ENCODE measurements at regions not wholly inside any gene's neighbourhood (a gene's known extent, or its start where the extent isn't known, plus 50 kb on each side); places are given as distances from the start of the nearest gene placed in this dataset.

DNA sequence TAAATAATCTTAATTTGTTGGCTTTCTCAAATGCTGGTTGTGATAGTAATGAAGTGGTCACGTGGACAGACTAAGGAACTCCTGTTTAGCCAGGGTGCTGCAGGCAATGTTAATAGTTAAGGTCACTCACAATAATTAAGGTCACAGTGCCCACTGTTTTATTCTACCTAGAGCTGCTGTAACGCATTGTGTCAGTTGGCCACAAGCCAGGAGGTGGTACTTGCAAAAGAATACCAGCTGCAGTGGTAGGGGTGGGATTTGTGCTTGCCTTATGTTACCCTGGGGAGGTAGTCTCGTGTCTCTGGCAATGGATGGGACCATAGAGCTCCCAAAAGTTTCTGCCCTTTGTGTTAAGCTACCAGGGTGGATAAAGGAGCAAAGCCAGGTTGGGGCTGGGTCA, 969.1 kb upstream of the CDH8 start:
- DNase-seq, result no peak

DNA sequence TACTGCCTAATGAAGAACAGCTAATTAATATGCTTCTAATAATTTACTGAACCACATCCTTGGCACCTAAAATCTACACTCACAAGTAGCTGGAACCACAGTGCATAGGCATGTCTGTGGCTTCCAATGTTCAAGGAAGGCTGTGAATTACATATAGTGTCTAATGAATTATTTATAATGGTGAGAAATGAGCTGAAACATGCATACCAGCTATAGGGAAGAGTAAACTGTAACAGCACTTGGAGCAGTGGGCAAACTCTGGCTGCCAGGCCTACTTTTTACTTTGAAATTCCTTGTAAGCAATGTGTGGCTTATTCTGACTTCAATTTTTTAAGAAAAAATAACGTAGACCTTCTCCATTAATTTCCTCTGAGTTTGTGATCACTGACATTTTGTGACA, 953.2 kb upstream of the CDH8 start:
- DNase-seq, result no peak

DNA sequence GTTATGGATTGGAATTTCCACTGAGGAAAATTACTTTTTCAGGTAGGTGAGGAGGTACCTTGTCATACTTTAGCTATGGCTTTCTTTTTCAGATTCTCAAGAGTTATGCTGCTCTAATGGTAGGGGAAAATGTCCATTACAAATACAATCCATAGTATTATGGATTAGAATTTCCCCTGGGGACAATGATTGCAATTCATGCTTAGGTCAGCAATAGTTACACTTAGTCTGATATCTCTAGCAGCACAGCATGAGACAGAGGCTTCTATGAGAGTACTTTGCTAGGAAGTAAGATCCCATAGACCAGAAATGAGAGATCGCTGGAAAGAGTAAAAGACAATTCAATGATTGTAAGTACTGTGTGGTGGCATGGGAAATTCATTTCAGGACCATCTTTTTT, 949.5 kb upstream of the CDH8 start:
- DNase-seq, result no peak

DNA sequence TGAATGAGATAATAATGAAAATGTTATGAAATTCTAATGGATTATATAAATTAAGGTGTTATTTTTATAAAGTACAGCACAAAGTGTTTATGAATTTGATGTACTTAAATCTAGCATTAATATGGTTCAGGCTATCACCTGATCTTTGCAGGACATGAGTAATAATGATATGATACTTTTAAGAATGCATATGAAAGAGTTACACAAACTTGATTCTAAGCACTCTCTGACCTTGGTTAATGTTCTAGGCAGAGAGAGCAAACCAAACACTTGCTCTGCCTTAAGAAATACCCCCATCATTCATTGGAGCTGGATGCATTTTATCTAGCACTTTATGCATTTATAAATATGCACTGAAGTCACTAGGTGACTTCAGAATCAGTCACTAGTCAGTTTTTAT, 942.2 kb upstream of the CDH8 start:
- no peak for DNase-seq

DNA sequence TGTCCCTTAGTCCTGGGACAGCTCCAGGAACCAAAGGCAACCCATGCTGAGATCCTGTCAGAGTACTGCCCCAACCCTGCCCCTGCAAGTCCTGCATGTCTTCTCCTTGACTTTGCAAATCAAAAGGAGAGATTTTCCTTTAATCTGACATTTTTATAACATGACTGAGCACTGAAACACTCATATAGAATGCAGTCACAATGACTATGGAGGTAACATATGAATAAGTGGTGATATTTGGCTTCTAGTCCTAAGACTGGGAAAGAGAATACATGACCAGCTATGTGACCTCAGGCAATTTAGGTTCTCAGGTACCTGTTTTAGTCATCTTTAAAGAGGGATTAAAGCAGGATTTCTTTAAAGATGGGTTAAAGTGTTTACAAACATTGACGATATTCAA, 941.6 kb upstream of the CDH8 start:
- no peak for DNase-seq

DNA sequence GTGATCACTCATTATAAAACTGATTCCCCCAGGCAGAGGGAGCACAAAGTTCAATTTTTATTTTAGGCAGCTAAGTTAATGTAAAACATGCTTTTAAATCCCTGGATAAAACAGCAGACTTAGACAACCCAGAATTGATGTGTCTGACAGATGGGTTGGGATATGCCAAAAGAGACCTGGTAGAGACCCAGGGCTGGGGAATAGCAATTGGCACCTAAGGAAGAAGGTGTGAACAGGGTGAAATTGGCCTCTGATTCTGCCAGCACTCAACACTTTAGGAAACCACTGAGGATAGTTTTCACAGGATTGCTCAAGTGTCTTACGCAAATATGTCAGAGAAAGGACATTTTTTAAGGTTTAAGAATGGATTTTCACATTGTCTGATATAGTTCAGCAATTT, 938.2 kb upstream of the CDH8 start:
- DNase-seq, result no peak

DNA sequence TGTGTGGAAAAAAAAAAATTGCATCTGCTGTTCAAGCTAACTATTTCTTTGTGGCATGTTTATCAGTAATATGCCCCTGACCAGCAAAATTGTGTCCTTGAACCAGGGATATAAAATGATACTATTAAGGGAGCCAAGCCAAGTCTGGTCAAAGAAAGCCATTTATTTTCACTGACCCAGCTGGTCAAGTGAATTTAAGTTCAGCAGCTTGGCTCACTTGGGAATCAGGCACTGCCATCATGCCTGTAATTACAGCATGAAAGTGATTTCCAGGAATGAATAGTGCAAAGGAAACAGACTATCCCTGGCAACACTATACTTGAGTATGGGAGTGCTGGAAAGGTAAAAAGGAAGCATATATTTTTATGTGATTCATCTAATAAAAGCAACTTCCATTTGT, 934.6 kb upstream of the CDH8 start:
- DNase-seq, result no peak

DNA sequence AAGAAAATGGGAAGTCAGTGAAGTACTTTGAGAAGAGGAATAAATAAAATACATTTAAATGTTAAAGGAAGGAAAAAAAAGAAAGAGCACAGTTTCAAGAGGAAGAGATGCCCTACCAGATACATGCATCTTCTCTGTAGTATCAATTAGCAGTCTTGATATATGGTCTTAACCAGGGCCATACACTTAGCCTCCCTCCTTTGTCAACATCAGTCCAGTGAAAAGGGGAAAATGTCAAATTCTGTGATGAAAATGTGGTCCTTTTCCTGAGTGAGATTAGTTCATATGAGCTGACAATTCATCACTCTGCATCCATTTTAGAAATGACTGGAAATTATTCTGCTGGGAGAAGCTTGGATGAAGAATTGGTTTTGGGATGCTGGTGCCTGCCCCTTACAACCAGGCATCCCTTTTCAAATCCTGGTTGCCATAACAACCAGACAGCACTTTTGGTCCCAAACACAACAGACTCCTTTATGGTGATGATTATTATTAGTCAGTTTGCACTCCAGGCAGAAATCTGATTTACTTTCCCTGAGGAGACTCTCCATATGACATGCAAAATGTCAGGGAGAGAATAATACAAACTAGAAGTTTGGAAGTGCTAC, 933.6 kb upstream of the CDH8 start:
- DNase-seq, result no peak

DNA sequence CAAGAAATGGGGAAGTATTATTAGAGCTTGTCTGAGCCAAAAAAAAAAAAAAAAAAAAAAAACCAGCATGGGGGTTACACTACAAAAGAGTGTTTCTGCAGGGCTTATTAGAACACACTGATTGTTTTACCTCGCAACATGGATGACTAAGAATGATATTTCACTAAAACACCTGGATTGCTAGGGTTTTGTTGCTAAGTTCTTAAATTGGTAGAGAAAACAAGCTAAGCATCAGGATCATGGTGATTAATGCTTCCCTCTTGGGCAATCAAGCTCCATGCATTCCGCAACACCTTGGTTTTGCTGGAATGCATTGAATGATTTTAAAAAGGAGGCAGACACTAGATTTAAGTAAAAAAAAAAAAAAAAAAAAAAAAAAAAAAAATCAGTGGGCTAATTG, 931.4 kb upstream of the CDH8 start:
- no peak for DNase-seq

DNA sequence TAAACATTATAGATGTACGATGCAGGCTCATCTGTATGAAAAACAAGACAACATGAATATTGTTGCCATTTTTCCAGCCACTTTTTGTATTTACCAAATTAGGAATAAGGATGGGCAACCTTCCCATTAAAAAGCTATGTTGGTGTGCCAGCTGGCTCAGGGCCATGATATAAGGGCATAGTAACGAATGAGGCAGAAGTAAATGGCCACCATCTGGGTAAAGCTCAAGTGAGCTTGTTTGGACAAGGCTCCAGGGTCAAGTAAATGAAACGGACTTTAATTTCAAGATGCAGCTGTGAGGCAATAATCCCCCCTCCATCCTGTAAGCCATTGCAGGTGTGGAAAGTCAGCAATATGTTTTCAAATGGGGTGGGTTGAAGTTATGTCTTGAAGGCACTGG, 930.9 kb upstream of the CDH8 start:
- no peak for DNase-seq

DNA sequence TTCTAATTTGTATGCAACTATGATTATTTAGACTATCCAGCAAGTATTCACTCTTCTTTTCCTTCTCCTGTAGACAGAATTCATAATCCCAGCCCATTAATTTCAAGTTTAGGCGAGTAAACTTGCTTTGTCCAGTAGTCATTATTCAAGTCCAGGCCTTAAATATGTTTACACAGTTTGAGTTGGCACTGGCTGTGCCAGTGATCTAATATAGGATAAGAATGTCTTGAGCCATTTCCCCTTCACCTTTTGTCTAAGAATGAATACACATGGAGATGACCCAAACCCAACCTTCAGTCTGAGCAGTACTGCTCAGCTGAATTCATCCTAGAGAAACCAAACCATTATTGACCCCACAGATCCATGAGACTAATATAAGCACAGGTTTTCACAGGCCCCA, 930.4 kb upstream of the CDH8 start:
- DNase-seq, result no peak

DNA sequence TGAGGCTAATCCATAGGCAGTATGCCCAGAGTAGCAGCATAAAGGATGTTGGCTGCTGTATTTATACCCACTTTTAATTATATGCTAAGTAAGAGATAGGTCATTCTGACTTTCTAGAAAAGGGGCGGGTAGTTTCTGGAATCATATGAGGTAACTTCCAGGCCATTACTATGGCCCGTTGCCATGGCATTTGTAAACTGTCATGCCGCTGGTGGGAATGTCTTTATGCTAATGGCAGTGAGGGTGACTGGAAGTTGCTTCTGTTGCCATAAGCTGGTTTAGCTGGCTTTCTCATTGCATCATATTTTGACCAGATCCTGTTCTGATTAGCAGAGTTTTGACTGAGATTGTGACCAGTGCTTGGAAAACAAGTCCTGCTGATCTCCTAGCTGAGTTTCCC, 929.6 kb upstream of the CDH8 start:
- DNase-seq, result no peak

DNA sequence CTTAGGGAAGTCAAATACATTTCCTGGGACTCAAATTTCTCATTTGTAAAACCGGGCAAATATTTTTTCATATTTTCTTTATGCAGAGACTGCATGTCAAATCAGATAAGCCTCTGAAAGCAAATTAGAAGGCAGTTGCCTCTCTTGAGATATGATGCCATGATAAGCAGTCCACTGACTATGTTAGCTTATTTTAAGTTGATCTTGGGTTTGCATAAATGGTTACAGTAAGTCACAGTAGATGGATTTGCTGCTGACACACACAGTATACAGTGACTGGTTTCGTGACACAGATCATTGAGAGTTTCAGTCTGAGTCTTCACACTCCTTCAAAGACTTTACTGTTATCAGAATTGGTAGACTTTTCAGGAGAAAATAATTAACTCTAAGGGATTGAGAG, 927.6 kb upstream of the CDH8 start:
- DNase-seq, result no peak

DNA sequence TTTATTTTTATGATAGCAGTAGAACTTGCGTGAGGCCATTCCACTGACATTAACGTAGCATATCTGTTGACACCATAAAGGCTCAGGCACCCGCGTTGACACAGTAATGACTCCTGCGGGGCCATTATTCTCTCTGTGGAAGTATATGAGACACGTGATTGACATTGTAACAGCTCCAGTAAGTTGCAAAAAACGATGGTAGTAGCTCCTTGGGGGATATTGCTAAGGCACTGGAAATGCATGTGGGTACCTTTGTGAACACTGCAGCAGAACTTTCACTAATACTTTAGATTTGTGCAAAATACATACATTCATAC, 918.8 kb upstream of the CDH8 start:
- DNase-seq, result no peak

DNA sequence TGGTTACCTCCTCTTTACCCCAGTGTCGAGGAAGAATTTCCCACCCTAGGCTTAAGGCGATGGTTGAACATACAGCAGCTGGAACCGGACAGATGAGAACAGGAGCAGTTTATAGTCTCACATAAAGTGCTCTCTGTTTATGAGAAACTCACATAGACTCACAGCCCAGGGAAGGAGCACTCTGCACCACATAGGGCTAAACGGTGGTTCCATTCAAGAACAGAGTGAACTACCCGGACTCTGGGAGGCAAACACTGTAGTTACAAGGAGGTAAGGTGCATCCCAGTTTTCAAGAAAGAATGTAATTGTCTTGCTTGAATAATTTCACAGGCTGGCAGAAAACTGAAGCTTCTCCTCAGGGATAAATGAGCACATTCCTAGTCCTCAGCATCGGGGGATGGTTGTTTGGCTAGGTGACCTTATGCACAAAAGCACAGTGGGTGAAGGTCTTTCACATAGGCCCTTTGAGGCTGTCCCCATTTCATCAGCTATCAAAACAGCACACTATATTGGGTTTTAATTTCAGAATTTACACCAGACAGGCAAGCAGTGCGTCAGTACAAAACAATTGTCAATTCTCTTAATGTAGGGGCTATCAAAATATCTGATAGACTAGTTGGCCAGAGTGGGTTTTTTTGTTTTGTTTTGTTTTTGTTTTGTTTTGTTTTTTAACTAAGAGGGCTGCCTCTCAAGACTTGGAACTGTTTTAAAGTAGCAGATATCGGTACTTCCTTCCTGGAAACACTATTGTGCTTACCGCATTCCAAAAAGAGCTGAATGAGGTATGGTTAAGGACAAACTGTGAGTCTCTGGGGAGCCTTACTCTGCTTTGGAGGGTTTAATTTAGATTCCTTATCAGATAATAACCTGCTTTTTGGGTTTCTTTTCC, 918.1 kb upstream of the CDH8 start:
- DNase-seq, result no peak

DNA sequence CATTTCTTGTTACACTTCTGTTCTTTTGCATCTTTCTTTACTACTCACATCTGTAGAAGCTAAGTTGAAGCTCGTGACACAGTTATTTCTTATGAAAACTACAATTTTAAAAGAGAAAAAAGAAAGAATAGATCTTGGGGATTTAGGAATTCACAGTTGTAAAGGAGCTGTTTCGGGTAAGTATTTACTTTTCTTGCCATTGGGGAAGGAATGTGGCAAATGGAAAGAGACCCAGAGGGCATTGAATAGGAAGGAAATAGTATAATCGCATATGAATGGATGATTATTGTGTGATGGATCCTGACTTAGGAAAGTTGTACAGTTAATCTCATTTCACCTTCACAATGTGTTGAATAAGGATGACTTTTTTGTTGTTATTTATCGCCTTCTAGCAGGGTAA, 914.1 kb upstream of the CDH8 start:
- DNase-seq, result no peak

DNA sequence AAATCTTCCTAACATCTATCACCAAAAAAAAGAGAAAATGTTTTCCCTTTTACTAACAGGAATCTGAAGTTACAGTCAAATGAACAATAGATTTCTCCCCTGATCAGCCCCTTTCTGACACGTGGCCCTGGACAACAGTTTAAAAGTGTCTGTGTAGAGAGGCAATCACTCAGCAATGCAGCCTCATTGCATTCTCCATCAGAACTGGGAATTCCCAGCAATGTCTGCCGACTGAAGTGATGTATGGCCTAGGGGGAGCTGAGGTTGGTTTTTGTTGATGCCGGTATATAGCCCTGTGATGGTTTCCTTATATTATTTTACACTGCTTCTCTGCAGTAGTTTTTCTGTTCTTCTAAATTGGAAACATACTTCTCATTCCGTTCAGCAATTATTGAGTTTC, 904.3 kb upstream of the CDH8 start:
- no peak for DNase-seq

DNA sequence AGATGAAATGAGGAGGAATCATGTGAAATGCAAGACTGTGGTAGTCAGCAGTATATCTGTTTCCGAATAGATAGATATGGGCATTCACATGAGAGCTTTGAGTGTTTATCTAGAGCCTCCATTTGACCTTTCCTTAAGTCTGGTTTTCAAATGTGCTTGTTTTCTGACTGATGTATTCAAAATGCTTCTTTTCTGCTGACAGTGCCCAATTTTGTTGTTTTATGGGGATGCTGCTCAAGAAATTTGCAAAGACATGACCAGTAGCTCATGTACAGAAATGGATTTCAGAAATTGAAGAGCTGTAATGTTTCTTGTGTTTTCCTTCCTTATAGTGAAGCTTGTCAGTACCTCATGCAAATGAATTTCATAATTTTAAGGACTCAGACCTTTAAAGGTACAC, 903.4 kb upstream of the CDH8 start:
- no peak for DNase-seq

DNA sequence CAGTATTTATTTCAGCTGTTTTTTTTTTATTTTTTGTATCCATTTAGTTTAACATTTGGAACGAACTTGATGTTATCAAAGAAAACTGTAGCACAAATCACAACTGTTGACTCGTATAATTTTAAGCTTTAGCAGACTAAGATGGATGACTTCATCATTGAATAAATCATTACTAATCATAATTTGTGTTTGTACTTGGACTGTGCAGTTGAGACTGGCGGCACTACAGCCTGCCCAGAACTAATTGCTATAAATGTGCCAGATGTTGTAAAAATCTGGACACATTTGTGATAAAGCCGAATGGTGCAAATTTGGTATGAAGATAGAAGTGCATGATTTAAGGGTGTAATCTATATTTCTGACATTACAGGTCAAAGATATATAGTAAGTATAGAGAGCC, 897.7 kb upstream of the CDH8 start:
- no peak for DNase-seq

DNA sequence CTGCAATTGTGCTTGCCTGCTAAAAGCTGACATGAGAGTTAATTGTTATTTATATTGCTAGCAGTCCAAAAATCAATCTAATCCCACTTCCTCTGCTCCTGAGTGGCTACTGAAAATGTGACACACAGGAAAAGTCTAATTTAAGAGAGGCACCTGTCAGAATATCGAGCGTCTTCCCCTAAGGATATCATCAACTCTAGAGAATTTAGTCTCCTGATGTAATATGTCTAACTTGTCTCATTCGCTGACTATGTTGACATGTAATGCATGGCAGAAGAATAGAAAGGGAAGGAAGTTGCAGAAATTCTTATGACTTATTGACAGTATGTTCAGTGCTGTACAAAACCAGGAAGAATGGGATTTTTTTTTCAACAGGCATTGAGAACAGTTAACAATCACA, 893.4 kb upstream of the CDH8 start:
- DNase-seq, result no peak

DNA sequence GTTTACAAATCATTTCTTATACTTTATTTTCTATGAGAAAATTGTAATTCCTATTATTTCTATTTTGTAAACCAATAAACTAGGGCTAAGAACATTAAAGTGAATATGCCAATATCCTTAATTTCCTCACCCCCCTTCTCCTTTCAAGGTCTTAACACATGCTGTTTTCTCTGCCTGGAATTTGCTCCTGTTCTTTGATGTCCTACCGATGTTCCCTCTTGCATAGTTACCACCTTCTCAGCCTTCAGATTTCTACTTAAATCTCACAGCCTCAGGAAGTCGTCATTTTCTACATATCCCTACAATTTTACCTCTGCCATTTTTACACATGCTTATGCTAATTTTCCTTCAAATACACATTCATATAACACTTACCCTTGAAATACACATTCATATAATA, 890.9 kb upstream of the CDH8 start:
- no peak for DNase-seq

DNA sequence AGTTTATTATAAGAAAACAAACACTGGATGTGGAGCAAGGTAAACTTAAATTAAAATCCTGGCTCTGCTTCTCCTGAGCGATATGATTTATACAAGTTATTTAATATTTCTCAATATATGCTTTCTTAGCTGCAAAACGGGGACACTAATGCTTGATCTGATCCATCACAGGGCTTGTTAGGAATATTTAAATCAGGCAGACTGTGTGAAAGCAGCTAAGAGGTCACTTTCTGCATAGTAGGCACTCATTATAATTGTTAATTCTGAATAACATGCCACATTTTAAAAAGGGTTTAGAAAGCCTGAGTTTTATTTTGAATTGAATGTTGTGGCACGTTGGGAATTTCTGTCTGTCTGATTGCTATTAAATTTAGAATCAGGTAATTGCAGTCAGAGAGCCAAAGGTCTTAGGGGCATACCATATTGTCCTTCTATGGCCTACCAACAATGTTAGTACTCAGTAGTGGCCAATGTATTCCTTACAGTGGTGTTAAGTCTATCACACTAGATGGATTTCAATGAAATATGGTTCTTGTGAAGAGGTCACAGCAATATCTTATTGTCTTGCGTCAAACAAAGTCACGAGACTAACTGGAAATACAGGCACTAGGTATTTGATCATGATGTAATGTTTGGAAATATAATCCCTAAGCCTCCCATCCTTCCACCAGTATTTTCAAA, 890.0 kb upstream of the CDH8 start:
- no peak for DNase-seq

DNA sequence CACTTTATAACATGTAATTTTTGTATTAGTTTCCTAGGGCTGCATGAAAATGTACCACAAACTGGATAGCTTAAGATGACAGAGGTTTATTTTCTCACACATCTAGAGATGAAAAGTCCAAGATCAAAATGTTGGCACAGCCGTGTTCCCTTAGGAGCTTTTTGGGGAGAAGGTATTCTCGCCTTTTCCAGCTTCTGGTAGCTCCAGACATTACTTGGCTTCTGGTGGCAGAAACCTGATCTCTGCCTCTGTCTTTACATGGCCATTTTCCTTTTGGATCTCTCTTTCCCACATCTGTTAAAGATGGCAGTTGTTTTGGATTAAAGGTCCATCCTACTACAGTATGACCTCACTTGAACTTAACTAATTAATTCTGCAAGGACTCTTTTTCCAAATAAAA, 885.7 kb upstream of the CDH8 start:
- DNase-seq, result no peak

DNA sequence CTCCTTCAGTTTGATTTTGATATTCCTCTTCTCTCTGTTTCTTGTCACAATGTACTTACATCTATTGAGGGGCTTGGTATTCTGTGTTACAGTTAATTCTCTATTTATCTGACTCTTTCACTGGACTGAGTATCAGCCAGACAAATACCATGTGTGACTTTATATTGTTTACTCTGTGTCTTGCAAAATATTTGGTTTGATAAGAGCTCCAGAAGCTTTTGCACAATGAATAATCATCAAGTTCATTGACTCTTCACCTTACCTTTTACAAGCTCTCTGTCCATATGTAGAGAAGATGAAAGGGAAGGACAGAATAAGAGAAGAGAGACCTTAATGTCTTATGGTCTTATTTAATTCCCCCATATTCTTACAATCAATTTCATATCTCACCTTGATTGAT, 877.7 kb upstream of the CDH8 start:
- no peak for DNase-seq

DNA sequence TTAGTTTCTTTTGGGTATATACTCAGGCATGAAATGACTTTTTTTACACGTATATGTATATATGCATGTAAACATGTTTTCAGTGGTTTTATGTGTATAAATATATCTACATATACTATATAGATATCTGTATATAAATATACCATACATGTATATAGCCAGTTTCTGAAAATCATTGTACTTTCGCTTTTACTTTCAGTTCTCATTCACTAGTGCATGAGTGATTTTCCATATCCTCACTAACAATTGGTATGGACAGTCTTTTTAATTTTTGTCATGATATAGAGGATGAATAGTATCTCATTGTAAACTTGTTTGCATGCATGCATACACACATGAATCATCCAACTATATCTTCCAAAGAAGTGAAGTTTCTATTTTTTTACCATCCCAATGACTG, 877.1 kb upstream of the CDH8 start:
- no peak for DNase-seq
